Body of pancreas (tissue), 4 donors: ENCODE measurements at regions not wholly inside any gene's neighbourhood (a gene's known extent, or its start where the extent isn't known, plus 50 kb on each side); places are given as distances from the start of the nearest gene placed in this dataset.

Source experiments
- POLR2A ChIP-seq, 3 donors: fragments of 450-650 bp; IDR thresholded peaks; one replicate each; pipeline ENCODE4 v1.6.1; 2016; ENCODE audit warnings: antibody characterized with exemption in 3 of 3, mild to moderate bottlenecking in 2 of 3
- TF ChIP-seq, protein P1 (sequence below), 7 experiments: fragments of 450-650 bp in 4 of 7; fragments of 200-600 bp in 3 of 7; sonication (generic) in 3 of 7; IDR thresholded peaks; one replicate each; pipeline ENCODE4 v1.5.1; 2016 to 2019; ENCODE audit warnings: antibody characterized with exemption in 7 of 7

DNA sequence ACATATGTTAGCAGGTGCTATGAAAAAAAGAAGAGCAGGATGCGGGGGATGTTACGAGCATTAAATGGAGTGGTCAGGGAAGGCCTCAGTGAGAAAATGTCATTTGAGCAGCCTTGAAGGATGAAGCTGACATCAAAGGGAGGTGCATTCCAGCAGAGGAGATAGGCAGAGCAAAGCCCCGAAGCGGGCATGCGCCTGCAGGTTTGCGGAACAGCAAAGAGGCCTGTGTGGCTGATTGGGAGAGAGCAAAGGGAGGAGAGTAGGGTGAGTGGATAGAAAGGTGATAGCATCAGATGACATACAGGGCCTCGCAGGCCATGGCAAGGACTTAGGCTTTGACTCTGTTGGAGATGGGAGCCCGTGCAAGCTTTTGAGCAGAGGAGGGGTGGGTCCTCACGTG, 95.4 kb upstream of the GPR50 start:
- TF ChIP-seq, protein P1, sequence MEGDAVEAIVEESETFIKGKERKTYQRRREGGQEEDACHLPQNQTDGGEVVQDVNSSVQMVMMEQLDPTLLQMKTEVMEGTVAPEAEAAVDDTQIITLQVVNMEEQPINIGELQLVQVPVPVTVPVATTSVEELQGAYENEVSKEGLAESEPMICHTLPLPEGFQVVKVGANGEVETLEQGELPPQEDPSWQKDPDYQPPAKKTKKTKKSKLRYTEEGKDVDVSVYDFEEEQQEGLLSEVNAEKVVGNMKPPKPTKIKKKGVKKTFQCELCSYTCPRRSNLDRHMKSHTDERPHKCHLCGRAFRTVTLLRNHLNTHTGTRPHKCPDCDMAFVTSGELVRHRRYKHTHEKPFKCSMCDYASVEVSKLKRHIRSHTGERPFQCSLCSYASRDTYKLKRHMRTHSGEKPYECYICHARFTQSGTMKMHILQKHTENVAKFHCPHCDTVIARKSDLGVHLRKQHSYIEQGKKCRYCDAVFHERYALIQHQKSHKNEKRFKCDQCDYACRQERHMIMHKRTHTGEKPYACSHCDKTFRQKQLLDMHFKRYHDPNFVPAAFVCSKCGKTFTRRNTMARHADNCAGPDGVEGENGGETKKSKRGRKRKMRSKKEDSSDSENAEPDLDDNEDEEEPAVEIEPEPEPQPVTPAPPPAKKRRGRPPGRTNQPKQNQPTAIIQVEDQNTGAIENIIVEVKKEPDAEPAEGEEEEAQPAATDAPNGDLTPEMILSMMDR (IDR thresholded peaks at IDR 0.05) = no peak
- no peak for TF ChIP-seq POLR2A (IDR thresholded peaks at IDR 0.05)
